NT2/D1 (cell line): ENCODE measurements at regions not wholly inside any gene's neighbourhood (a gene's known extent, or its start where the extent isn't known, plus 50 kb on each side); places are given as distances from the start of the nearest gene placed in this dataset.

Experiments used
- SUZ12 ChIP-seq: IDR thresholded peaks from 2 replicates; pipeline ENCODE4 v1.6.1; 2011; ENCODE audit not compliant: insufficient read length, insufficient read depth; ENCODE audit errors: extremely low read depth
- YY1 ChIP-seq: IDR thresholded peaks from 2 replicates; pipeline ENCODE4 v1.6.1; 2011; ENCODE audit not compliant: insufficient read length, insufficient read depth
- ZNF274 ChIP-seq: IDR thresholded peaks from 2 replicates; pipeline ENCODE4 v1.6.1; 2011; ENCODE audit warnings: mild to moderate bottlenecking, low read depth, low read length

DNA sequence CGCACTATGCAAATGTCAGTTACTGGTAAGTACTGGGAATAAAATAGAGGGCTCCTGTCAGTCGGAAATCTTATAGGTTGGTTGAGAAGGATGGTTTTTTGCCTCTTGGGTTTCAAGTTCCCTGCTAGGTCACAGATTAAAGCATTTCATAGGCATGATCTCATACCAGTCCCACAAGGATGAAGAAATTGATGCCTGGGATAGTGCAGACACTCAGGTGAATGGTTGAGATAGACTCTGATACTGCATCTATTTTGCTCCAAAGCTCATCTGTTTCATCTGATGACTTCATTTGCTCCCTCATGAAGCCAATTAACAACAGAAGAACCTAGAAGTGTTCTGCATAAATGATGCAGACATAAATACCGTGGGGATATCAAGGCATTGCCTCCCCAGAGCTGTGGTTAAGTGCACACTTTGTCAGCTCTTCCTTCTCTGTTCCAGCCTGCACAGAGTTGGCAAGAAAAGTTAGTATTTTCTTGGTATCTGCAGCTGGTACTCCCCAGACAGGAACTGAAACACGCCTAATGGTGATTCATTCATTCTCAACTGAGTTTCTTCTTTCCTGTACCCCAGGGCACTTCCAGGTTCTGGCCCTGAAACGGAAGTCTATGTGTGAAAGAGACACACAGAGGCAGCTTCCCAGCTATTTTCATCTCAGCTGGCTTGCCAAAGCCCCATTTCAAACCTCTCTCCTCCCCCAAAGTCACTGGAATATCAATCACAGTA, 418.3 kb upstream of the SALL1 start:
- TF ChIP-seq ZNF274 (no peak), SUZ12 (no peak), YY1 (no peak)
